ENCODE measurements at regions not wholly inside any gene's neighbourhood (a gene's known extent, or its start where the extent isn't known, plus 50 kb on each side); places are given as distances from the start of the nearest gene placed in this dataset.

DNA sequence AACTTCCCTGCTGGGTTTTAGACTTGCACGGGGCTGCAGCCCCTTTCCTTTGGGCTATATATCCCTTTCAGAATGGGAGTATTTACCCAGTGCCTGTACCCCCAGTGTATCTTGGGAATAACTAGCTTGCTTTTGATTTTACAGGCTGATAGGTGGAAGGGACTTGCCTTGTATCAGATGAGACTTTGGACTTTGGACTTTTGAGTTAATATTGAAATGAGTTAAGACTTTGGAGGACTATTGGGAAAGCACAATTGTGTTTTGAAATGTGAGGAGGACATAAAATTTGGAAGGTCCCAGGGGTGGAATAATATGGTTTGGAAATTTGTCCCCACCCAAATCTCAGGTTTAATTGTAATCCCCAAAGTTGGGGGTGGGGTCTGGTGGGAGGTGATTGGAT, 393.8 kb upstream of the KIF2B start:
- in situ Hi-C loops (cut with HindIII; ENCODE audit: low pct_ligation_motif_present, low sequenced_read_pairs), result no loop called here
- H3K27me3 ChIP-seq (replicated peaks), result no peaks in the 10 kb centered on the region

DNA sequence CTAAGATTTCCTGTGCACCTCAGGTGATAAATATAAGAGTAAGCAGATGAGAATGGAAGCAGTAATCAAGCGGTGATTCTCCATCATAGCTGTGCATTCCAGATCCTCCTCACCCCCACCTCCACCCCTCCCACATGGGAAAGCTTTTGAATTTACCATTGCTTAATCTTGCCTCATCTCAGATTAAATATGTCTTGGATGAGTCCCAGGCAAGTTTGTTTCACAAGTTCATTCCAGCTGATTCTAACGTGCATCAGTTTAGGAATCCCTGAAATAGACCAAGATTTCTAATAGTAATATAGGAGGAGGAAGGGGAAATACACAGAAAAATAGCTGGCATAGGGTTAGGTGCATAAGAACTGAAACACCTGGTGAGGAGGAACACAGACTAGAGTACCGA, 396.2 kb upstream of the KIF2B start:
- Histone ChIP-seq H3K4me3 (ENCODE audit: low read depth, low read length) (no peak overlapping the region), H3K27me3 (replicated peaks) (no peaks in the 10 kb centered on the region), H3K27ac (no peak overlapping the region), H3K36me3 (replicated peaks) (no peaks in the 10 kb centered on the region)
- in situ Hi-C loops (cut with HindIII; ENCODE audit: low pct_ligation_motif_present, low sequenced_read_pairs), result no loop called here
- TF ChIP-seq, protein P1, sequence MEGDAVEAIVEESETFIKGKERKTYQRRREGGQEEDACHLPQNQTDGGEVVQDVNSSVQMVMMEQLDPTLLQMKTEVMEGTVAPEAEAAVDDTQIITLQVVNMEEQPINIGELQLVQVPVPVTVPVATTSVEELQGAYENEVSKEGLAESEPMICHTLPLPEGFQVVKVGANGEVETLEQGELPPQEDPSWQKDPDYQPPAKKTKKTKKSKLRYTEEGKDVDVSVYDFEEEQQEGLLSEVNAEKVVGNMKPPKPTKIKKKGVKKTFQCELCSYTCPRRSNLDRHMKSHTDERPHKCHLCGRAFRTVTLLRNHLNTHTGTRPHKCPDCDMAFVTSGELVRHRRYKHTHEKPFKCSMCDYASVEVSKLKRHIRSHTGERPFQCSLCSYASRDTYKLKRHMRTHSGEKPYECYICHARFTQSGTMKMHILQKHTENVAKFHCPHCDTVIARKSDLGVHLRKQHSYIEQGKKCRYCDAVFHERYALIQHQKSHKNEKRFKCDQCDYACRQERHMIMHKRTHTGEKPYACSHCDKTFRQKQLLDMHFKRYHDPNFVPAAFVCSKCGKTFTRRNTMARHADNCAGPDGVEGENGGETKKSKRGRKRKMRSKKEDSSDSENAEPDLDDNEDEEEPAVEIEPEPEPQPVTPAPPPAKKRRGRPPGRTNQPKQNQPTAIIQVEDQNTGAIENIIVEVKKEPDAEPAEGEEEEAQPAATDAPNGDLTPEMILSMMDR (IDR thresholded peaks at IDR 0.05; ENCODE audit: low read depth, low read length, missing control alignments), result no peak
- DNase-seq, result no peak

More for the DNA sequence above, 393.8 kb upstream of the KIF2B start:
- no peak overlapping the region for H3K27ac ChIP-seq
- H3K4me3 ChIP-seq (ENCODE audit: low read depth, low read length), result no peak overlapping the region
- TF ChIP-seq, protein P1 (IDR thresholded peaks at IDR 0.05; ENCODE audit: low read depth, low read length, missing control alignments), result no peak
- H3K36me3 ChIP-seq (replicated peaks), result no peaks in the 10 kb centered on the region
- DNase-seq, result no peak

DNA sequence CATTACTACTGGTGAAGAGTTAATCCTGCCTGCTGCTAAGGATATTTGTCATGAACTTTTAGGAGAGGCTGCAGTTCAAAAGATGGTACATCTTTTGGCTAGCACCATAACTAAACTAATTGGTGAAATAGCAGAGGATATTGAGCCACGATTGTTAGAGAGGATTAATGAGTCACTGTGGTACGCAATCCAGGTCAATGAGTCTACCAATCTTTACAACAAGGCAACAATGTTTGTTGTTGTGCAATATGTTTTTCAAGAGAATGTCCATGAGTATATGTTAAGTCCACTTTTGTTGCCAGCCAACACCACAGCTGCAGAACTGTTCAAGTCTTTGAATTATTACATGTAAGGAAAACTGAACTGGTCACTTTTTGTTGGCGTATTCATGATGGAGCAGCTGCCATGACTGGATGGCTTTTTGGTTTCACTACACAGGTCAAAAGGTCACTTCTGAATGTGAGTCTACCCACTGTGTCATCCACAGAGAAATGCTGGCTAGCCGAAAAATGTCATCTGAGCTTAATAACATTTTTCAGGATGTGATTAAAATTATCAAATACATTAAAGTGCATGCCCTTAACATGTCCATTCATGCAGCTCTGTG, 402.6 kb upstream of the KIF2B start:
- no peaks in the 10 kb centered on the region for H3K27me3 ChIP-seq (replicated peaks)
- H3K27ac ChIP-seq, result no peak overlapping the region
- in situ Hi-C loops (cut with HindIII; ENCODE audit: low pct_ligation_motif_present, low sequenced_read_pairs), result no loop called here
- no peaks in the 10 kb centered on the region for H3K36me3 ChIP-seq (replicated peaks)
- TF ChIP-seq, protein P1 (IDR thresholded peaks at IDR 0.05; ENCODE audit: low read depth, low read length, missing control alignments), result no peak
- H3K4me3 ChIP-seq (ENCODE audit: low read depth, low read length), result no peak overlapping the region
- no peak for DNase-seq

DNA sequence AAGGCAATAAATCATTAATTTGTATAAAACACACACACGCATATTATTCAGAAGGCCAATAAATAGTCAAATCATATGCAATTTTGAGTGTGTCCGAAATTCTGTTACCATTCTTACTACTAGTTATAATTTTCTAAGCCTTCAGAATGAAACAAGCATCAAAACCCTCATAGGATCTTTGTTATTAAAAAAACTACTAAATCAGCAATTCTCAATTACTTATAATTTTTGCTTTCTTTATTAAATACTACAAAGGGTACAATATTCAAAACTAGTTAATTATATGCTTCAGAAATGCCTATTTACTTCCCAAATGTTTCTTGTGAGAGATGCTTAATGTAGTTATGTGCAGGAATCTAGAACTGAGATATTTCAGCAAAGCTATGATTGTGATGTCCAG, 413.1 kb upstream of the KIF2B start:
- no peak for DNase-seq
- Histone ChIP-seq H3K27me3 (replicated peaks) (no peaks in the 10 kb centered on the region), H3K27ac (no peak overlapping the region), H3K4me3 (ENCODE audit: low read depth, low read length) (no peak overlapping the region), H3K36me3 (replicated peaks) (no peaks in the 10 kb centered on the region)
- TF ChIP-seq, protein P1 (IDR thresholded peaks at IDR 0.05; ENCODE audit: low read depth, low read length, missing control alignments), result no peak
- in situ Hi-C loops (cut with HindIII; ENCODE audit: low pct_ligation_motif_present, low sequenced_read_pairs), result no loop called here

DNA sequence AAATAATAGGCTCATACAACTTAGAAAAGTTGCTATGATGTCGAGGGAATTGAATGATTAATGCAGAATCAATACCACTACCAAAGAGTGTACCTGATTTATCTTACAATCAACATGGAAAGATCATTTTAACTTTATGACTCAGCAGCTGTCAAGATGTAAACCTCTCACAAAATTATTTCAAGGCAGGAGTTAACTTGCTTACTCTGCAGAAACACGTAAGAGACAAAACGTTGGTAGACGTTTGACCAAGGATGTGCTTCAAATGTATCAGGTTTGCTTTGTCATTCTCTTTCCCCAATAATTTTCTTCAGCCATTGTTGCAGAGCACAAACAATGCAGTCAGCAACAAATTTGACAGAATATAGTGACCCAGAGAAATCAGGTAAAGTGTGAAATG, 415.8 kb upstream of the KIF2B start:
- Histone ChIP-seq H3K36me3 (replicated peaks) (no peaks in the 10 kb centered on the region), H3K27me3 (replicated peaks) (no peaks in the 10 kb centered on the region), H3K27ac (no peak overlapping the region), H3K4me3 (ENCODE audit: low read depth, low read length) (no peak overlapping the region)
- DNase-seq, result no peak
- in situ Hi-C loops (cut with HindIII; ENCODE audit: low pct_ligation_motif_present, low sequenced_read_pairs), result no loop called here
- TF ChIP-seq, protein P1 (IDR thresholded peaks at IDR 0.05; ENCODE audit: low read depth, low read length, missing control alignments), result no peak

DNA sequence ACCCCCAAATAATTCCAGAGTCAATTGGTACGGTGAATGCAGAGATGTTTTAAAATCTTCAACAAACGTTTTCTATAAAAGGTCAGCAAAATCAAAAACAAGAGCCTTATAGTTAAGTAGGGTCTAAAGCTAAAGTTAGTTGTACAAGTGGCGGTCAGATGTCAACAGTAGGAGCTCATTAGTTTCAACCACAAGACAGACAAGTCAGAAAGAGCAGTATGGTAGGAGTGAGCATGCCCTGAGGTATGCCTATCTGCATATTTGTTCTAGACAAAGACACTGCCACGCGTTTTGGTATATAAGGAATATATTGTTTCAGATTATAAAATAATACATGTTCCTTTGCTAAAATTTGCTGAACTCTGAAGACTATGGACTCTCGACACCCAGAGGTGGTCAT, 431.5 kb upstream of the KIF2B start:
- no peak overlapping the region for H3K27ac ChIP-seq
- H3K4me3 ChIP-seq (ENCODE audit: low read depth, low read length), result no peak overlapping the region
- no peak for DNase-seq
- H3K27me3 ChIP-seq (replicated peaks), result no peaks in the 10 kb centered on the region
- TF ChIP-seq, protein P1 (IDR thresholded peaks at IDR 0.05; ENCODE audit: low read depth, low read length, missing control alignments), result no peak
- no peaks in the 10 kb centered on the region for H3K36me3 ChIP-seq (replicated peaks)
- in situ Hi-C loops (cut with HindIII; ENCODE audit: low pct_ligation_motif_present, low sequenced_read_pairs), result no loop called here
